ENCODE measurements at regions not wholly inside any gene's neighbourhood (a gene's known extent, or its start where the extent isn't known, plus 50 kb on each side); places are given as distances from the start of the nearest gene placed in this dataset.
"Not testable (repeated sequence)": the region's sequence is repeated elsewhere in the genome, so short reads cannot be mapped to it uniquely, and the experiment has no call there.

GRCh38 chr2:210954386-210954907, 398.0 kb downstream of the CPS1 start:
- DNase-seq (ENCODE audit: insufficient read length, low spot score) (no peak), FAIRE-seq (no peak)

- no peak for FAIRE-seq
Observed at GRCh38 chr2:210955591-210955990, 399.2 kb downstream of the CPS1 start.

GRCh38 chr2:210956101-210956500, 399.7 kb downstream of the CPS1 start:
- no peak for FAIRE-seq
- DNase-seq (ENCODE audit: insufficient read length, low spot score), result no peak

More at GRCh38 chr2:210955591-210955990, 399.2 kb downstream of the CPS1 start:
- no peak for DNase-seq (ENCODE audit: insufficient read length, low spot score)

GRCh38 chr2:210961249-210961648, 404.9 kb downstream of the CPS1 start:
- DNase-seq (ENCODE audit: insufficient read length, low spot score) (no peak), FAIRE-seq (no peak)

GRCh38 chr2:210963386-210963785, 407.0 kb downstream of the CPS1 start:
- FAIRE-seq, result no peak
- no peak for DNase-seq (ENCODE audit: insufficient read length, low spot score)

GRCh38 chr2:210964141-210964764, 407.9 kb downstream of the CPS1 start:
- DNase-seq (ENCODE audit: insufficient read length, low spot score), result no peak
- no peak for FAIRE-seq

GRCh38 chr2:210965472-210965871, 409.1 kb downstream of the CPS1 start:
- DNase-seq (ENCODE audit: insufficient read length, low spot score) (no peak), FAIRE-seq (no peak)

- DNase-seq (ENCODE audit: insufficient read length, low spot score) (no peak), FAIRE-seq (no peak)
Observed at GRCh38 chr2:210966330-210966729, 409.9 kb downstream of the CPS1 start.

GRCh38 chr2:210971431-210971830, 415.0 kb downstream of the CPS1 start:
- FAIRE-seq, result no peak

GRCh38 chr2:210986806-210987205, 430.4 kb downstream of the CPS1 start:
- not testable (repeated sequence) for DNase-seq (ENCODE audit: insufficient read length, low spot score); FAIRE-seq

More at GRCh38 chr2:210971431-210971830, 415.0 kb downstream of the CPS1 start:
- no peak for DNase-seq (ENCODE audit: insufficient read length, low spot score)

GRCh38 chr2:210991107-210991506, 434.7 kb downstream of the CPS1 start:
- DNase-seq (ENCODE audit: insufficient read length, low spot score) (no peak), FAIRE-seq (no peak)

GRCh38 chr2:210994104-210994503, 437.7 kb downstream of the CPS1 start:
- FAIRE-seq, result no peak
- no peak for DNase-seq (ENCODE audit: insufficient read length, low spot score)

- no peak for DNase-seq (ENCODE audit: insufficient read length, low spot score)
- FAIRE-seq, result no peak
Observed at GRCh38 chr2:210997373-210997772, 441.0 kb downstream of the CPS1 start.

- no peak for DNase-seq (ENCODE audit: insufficient read length, low spot score)
- no peak for FAIRE-seq
Observed at GRCh38 chr2:210998334-210998733, 441.9 kb downstream of the CPS1 start.

- FAIRE-seq (no peak), DNase-seq (ENCODE audit: insufficient read length, low spot score) (no peak)
Observed at GRCh38 chr2:211014376-211014775, 458.0 kb downstream of the CPS1 start.

- no peak for DNase-seq (ENCODE audit: insufficient read length, low spot score)
- FAIRE-seq, result no peak
Observed at GRCh38 chr2:211014906-211015305, 458.5 kb downstream of the CPS1 start.

- FAIRE-seq; DNase-seq (ENCODE audit: insufficient read length, low spot score): not testable (repeated sequence)
Observed at GRCh38 chr2:211025089-211025488, 468.7 kb downstream of the CPS1 start.

- DNase-seq (ENCODE audit: insufficient read length, low spot score) (no peak), FAIRE-seq (no peak)
Observed at GRCh38 chr2:211026109-211026508, 469.7 kb downstream of the CPS1 start.

- no peak for DNase-seq (ENCODE audit: insufficient read length, low spot score)
- FAIRE-seq, result no peak
Observed at GRCh38 chr2:211027976-211028375, 471.6 kb downstream of the CPS1 start.

GRCh38 chr2:211033765-211034164, 477.4 kb downstream of the CPS1 start:
- DNase-seq (ENCODE audit: insufficient read length, low spot score) (no peak), FAIRE-seq (no peak)

- FAIRE-seq (no peak), DNase-seq (ENCODE audit: insufficient read length, low spot score) (no peak)
Observed at GRCh38 chr2:211035548-211036185, 479.3 kb downstream of the CPS1 start.

GRCh38 chr2:211045025-211045424, 488.6 kb downstream of the CPS1 start:
- FAIRE-seq (no peak), DNase-seq (ENCODE audit: insufficient read length, low spot score) (no peak)
